ENCODE measurements at regions not wholly inside any gene's neighbourhood (a gene's known extent, or its start where the extent isn't known, plus 50 kb on each side); places are given as distances from the start of the nearest gene placed in this dataset.

- TF ChIP-seq, protein P1, sequence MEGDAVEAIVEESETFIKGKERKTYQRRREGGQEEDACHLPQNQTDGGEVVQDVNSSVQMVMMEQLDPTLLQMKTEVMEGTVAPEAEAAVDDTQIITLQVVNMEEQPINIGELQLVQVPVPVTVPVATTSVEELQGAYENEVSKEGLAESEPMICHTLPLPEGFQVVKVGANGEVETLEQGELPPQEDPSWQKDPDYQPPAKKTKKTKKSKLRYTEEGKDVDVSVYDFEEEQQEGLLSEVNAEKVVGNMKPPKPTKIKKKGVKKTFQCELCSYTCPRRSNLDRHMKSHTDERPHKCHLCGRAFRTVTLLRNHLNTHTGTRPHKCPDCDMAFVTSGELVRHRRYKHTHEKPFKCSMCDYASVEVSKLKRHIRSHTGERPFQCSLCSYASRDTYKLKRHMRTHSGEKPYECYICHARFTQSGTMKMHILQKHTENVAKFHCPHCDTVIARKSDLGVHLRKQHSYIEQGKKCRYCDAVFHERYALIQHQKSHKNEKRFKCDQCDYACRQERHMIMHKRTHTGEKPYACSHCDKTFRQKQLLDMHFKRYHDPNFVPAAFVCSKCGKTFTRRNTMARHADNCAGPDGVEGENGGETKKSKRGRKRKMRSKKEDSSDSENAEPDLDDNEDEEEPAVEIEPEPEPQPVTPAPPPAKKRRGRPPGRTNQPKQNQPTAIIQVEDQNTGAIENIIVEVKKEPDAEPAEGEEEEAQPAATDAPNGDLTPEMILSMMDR (IDR thresholded peaks at IDR 0.05), result no peak
- TF ChIP-seq POLR2AphosphoS5 (IDR thresholded peaks at IDR 0.05), result no peak
- no peak for TF ChIP-seq POLR2A (IDR thresholded peaks at IDR 0.05)
Observed at GRCh38 chr1:90784186-90784847, 67.2 kb upstream of the BARHL2 start.
